Stimulated activated CD4-positive, alpha-beta T cell treated with anti-CD3 and anti-CD28 coated beads, Interleukin-2, amount 100 ng/mL, for 4 hours (primary cell): ENCODE measurements at regions not wholly inside any gene's neighbourhood (a gene's known extent, or its start where the extent isn't known, plus 50 kb on each side); places are given as distances from the start of the nearest gene placed in this dataset.

ENCODE experiments used
- DNase-seq: peaks from one replicate; pipeline ENCODE4 v3.0.0-alpha.2; 2020; ENCODE audit warnings: low read depth

GRCh38 chr2:12286347-12286746 lies 430.4 kb upstream of the TRIB2 start:
- DNase-seq, result no peak

- no peak for DNase-seq
Observed at GRCh38 chr2:12287220-12287751, 429.4 kb upstream of the TRIB2 start.

- DNase-seq, result no peak
Observed at GRCh38 chr2:12288048-12288447, 428.7 kb upstream of the TRIB2 start.

- DNase-seq, result no peak
Observed at GRCh38 chr2:12289120-12289802, 427.5 kb upstream of the TRIB2 start.

GRCh38 chr2:12291303-12291702 lies 425.4 kb upstream of the TRIB2 start:
- DNase-seq, result no peak

- DNase-seq, result no peak
Observed at GRCh38 chr2:12293874-12294273, 422.9 kb upstream of the TRIB2 start.

- no peak for DNase-seq
Observed at GRCh38 chr2:12295856-12296519, 420.7 kb upstream of the TRIB2 start.

- DNase-seq, result no peak
Observed at GRCh38 chr2:12296915-12297314, 419.8 kb upstream of the TRIB2 start.

GRCh38 chr2:12298352-12298751 lies 418.4 kb upstream of the TRIB2 start:
- DNase-seq, result no peak

GRCh38 chr2:12299431-12299830 lies 417.3 kb upstream of the TRIB2 start:
- no peak for DNase-seq

GRCh38 chr2:12300019-12300602 lies 416.6 kb upstream of the TRIB2 start:
- DNase-seq, result no peak

- DNase-seq, result no peak
Observed at GRCh38 chr2:12300927-12301326, 415.8 kb upstream of the TRIB2 start.

- DNase-seq, result no peak
Observed at GRCh38 chr2:12302140-12302539, 414.6 kb upstream of the TRIB2 start.

- DNase-seq, result no peak
Observed at GRCh38 chr2:12302691-12303090, 414.0 kb upstream of the TRIB2 start.

GRCh38 chr2:12303181-12304030 lies 413.3 kb upstream of the TRIB2 start:
- no peak for DNase-seq

- DNase-seq, result no peak
Observed at GRCh38 chr2:12304564-12305171, 412.1 kb upstream of the TRIB2 start.

GRCh38 chr2:12305931-12306330 lies 410.8 kb upstream of the TRIB2 start:
- no peak for DNase-seq

- DNase-seq, result no peak
Observed at GRCh38 chr2:12310399-12310798, 406.3 kb upstream of the TRIB2 start.

- no peak for DNase-seq
Observed at GRCh38 chr2:12313445-12314126, 403.1 kb upstream of the TRIB2 start.

GRCh38 chr2:12314127-12314760 lies 402.5 kb upstream of the TRIB2 start:
- no peak for DNase-seq

- no peak for DNase-seq
Observed at GRCh38 chr2:12315224-12315623, 401.5 kb upstream of the TRIB2 start.
